Activated naive CD8-positive, alpha-beta T cell treated with anti-CD3 and anti-CD28 coated beads, Interleukin-2, amount 10 ng/mL, durations not matched to agents 7 days and 5 days (primary cell): ENCODE measurements at regions not wholly inside any gene's neighbourhood (a gene's known extent, or its start where the extent isn't known, plus 50 kb on each side); places are given as distances from the start of the nearest gene placed in this dataset.
"Not testable (repeated sequence)": the region's sequence is repeated elsewhere in the genome, so short reads cannot be mapped to it uniquely, and the experiment has no call there.

Experiments
- ATAC-seq: fragments of 150-1000 bp; cut with Tn5 transposase; one replicate; pipeline ENCODE4 v1.10.0; 2021; ENCODE audit warnings: low read depth, moderate library complexity
- POLR2A ChIA-PET: fragments of 350-600 bp; sonication (Branson Sonifier 250); formaldehyde crosslinking; loops from one replicate; lab custom pipeline; 2021; ENCODE audit warnings: antibody characterized with exemption; lab: Charles Lee
- DNase-seq: peaks from one replicate; pipeline ENCODE4 v3.0.0; 2021
- H3K27ac Mint-ChIP-seq: one replicate; pipeline ENCODE4 v1.8.0; 2022; ENCODE audit warnings: mild to moderate bottlenecking, mixed read lengths
- H3K27me3 Mint-ChIP-seq: one replicate; pipeline ENCODE4 v1.8.0; 2022; ENCODE audit warnings: mild to moderate bottlenecking, moderate library complexity, mixed read lengths
- H3K36me3 Mint-ChIP-seq: one replicate; pipeline ENCODE4 v1.8.0; 2021; ENCODE audit warnings: mild to moderate bottlenecking, mixed read lengths
- H3K4me1 Mint-ChIP-seq: one replicate; pipeline ENCODE4 v1.8.0; 2021; ENCODE audit warnings: mixed read lengths
- H3K4me3 Mint-ChIP-seq: one replicate; pipeline ENCODE4 v1.8.0; 2022; ENCODE audit warnings: mild to moderate bottlenecking, moderate library complexity, mixed read lengths
- H3K9me3 Mint-ChIP-seq: one replicate; pipeline ENCODE4 v1.8.0; 2021; ENCODE audit warnings: mixed read lengths

GRCh38 chr22:34812631-34813030 is 253.3 kb upstream of the ISX start:
- H3K9me3 Mint-ChIP-seq: peaks cover 3% of the 10 kb centered on the region
- no peak overlapping the region for H3K27ac Mint-ChIP-seq
- no peaks in the 10 kb centered on the region for H3K4me1 Mint-ChIP-seq
- H3K4me3 Mint-ChIP-seq: no peak overlapping the region
- H3K36me3 Mint-ChIP-seq: no peaks in the 10 kb centered on the region
- DNase-seq (no peak), ATAC-seq (no peak)
- POLR2A ChIA-PET: no interaction called here
- no peaks in the 10 kb centered on the region for H3K27me3 Mint-ChIP-seq

DNA sequence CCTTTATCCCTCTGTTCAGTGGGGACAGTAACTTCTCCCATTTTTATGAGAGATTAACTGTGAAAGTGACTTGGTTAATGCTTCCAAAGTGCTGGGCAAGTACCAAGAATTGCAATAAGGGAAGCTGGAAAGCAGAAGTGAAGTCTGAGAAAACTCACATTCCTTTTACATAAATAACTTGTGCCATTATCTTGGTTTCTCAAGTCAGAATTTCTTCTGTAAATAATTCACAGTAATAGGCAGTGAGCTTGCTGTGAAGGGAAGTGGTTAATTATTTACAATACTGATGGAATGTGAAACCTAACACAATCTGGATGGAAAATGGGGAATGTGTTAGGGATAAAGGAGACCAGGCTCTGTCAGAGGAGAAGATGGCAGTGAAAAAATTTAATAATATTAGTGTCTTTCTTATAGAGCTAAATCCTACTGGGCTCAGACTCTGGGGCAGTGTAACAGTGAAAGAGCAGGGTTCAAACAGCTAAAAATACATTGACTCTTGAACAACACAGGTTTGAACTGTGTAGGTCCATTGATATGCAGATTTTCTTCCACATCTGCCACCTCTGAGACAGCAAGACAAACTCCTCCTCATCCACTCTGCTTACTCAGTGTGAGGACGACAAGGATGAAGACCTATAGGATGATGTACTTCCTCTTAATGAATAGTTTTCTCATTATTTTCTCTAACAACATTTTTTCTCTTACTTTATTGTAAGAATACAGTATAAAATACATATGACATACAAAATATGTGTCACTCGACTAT is 251.5 kb upstream of the ISX start:
- no peaks in the 10 kb centered on the region for H3K4me1 Mint-ChIP-seq
- DNase-seq (no peak), ATAC-seq (no peak)
- peaks cover 4% of the 10 kb centered on the region for H3K9me3 Mint-ChIP-seq
- POLR2A ChIA-PET: no interaction called here
- no peak overlapping the region for H3K27ac Mint-ChIP-seq
- H3K36me3 Mint-ChIP-seq: no peaks in the 10 kb centered on the region
- H3K4me3 Mint-ChIP-seq: no peak overlapping the region
- H3K27me3 Mint-ChIP-seq: no peaks in the 10 kb centered on the region

DNA sequence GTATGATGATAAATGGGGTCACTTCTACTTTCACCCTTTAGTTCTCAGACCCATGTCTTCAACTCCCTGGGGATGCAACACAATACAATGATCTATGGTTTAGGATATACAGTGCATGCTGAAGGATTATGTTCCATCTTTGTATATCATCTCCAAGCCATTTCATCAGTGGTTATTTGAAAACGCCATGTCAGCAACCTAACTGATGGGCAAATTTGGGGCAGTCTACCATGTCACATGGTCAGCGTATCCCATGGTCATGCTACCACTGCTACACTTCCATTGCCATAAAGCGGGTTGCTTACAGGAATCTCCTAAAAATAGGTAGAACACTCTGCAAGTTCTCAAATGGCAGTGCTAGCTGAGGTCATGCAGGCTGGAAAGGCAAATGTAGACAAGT is 236.5 kb upstream of the ISX start:
- Mint-ChIP-seq H3K4me1 (no peaks in the 10 kb centered on the region), H3K27ac (no peak overlapping the region), H3K27me3 (no peaks in the 10 kb centered on the region), H3K9me3 (peaks cover 1% of the 10 kb centered on the region), H3K4me3 (no peak overlapping the region), H3K36me3 (no peaks in the 10 kb centered on the region)
- no peak for DNase-seq
- ATAC-seq: no peak
- POLR2A ChIA-PET: no interaction called here

DNA sequence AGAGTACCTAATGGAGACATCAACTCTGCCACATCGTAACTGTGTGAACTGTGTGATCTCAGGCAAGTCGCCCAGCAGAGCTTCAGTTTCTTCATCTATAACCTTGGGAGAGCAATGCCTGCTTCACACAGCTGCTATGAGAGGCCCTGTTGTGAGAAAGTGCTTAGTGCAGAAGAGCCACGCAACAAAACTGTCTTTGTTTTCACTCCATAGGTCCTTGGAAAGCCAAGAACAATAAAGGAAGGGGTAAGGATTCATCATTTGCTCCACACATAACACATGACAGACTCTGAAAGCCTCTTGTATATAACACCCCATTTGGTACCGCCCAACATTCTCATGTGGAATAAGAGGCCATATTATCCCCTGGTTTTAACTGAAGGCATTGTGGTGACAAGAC is 231.9 kb upstream of the ISX start:
- DNase-seq (no peak), ATAC-seq (no peak)
- Mint-ChIP-seq H3K27ac (no peak overlapping the region), H3K36me3 (no peaks in the 10 kb centered on the region), H3K27me3 (no peaks in the 10 kb centered on the region), H3K9me3 (peaks cover 1% of the 10 kb centered on the region), H3K4me1 (no peaks in the 10 kb centered on the region), H3K4me3 (no peak overlapping the region)
- POLR2A ChIA-PET: no interaction called here

DNA sequence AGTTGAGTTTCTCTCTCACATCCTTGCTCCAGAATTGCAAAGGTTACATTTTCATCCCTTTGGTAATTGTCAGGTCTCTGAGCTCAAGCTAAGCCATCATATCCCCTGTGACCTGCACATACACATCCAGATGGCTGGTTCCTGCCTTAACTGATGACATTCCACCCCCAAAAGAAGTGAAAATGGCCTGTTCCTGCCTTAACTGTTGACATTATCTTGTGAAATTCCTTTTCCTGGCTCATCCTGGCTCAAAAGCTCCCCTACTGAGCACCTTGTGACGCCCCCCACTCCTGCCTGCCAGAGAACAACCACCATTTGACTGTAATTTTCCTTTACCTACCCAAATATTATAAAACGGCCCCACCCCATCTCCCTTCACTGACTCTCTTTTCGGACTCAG is 231.4 kb upstream of the ISX start:
- DNase-seq, H3K27me3 Mint-ChIP-seq, H3K27ac Mint-ChIP-seq, H3K4me3 Mint-ChIP-seq, ATAC-seq, POLR2A ChIA-PET, H3K9me3 Mint-ChIP-seq, H3K4me1 Mint-ChIP-seq, H3K36me3 Mint-ChIP-seq: not testable (repeated sequence)

- POLR2A ChIA-PET: no interaction called here
- Mint-ChIP-seq H3K4me3 (no peak overlapping the region), H3K4me1 (no peaks in the 10 kb centered on the region), H3K36me3 (no peaks in the 10 kb centered on the region), H3K9me3 (peaks cover 4% of the 10 kb centered on the region), H3K27ac (no peak overlapping the region), H3K27me3 (no peaks in the 10 kb centered on the region)
- DNase-seq: no peak
- no peak for ATAC-seq
These were observed 224.6 kb upstream of the ISX start for GRCh38 chr22:34841331-34841771.

DNA sequence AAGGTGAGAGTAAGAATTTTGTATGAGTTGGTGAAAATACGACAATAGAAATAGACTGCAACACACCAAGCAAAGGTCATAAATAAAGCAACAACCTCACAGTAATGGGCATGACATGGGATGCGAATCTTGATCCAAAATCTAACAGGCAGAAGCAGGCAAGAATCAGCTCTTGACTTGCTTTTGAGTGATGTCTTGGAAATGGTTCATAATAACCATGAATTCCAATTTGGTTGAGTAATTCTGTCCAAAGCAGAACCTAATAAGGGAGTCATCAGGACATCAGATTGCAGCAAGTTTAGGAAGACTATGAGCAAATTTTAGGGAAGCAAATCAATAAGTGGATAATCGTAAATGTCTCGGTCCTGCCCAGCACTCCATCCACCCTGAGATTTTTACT is 224.0 kb upstream of the ISX start:
- DNase-seq: no peak
- peaks cover 4% of the 10 kb centered on the region for H3K9me3 Mint-ChIP-seq
- H3K4me3 Mint-ChIP-seq: no peak overlapping the region
- no peaks in the 10 kb centered on the region for H3K36me3 Mint-ChIP-seq
- ATAC-seq: no peak
- POLR2A ChIA-PET: no interaction called here
- no peak overlapping the region for H3K27ac Mint-ChIP-seq
- H3K27me3 Mint-ChIP-seq: no peaks in the 10 kb centered on the region
- H3K4me1 Mint-ChIP-seq: no peaks in the 10 kb centered on the region

- POLR2A ChIA-PET: no interaction called here
- DNase-seq (no peak), ATAC-seq (no peak)
- Mint-ChIP-seq H3K27ac (no peak overlapping the region), H3K27me3 (no peaks in the 10 kb centered on the region), H3K36me3 (no peaks in the 10 kb centered on the region), H3K9me3 (peaks cover 4% of the 10 kb centered on the region), H3K4me1 (peaks cover 1% of the 10 kb centered on the region), H3K4me3 (no peak overlapping the region)
These were observed 223.3 kb upstream of the ISX start for GRCh38 chr22:34842630-34843029.

DNA sequence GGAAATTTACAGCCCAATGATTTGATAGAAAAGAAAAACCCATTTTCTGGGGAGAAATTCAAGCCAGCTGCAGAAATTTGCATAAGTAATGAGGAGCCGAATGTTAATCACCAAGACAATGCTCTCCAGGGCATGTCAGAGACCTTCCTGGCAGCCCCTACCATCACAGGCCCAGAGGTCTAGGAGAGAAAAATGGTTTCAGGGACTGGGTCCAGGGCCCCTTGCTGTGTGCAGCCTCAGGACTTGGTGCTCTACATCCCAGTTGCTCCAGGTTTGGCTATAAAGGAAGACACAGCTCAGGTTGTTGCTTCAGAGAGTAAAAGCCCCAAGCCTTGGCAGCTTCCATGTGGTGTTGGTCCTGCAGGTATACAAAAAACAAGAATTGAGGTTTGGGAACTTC is 222.2 kb upstream of the ISX start:
- H3K27me3 Mint-ChIP-seq, POLR2A ChIA-PET, H3K9me3 Mint-ChIP-seq, ATAC-seq, H3K36me3 Mint-ChIP-seq, H3K27ac Mint-ChIP-seq, DNase-seq, H3K4me3 Mint-ChIP-seq, H3K4me1 Mint-ChIP-seq: not testable (repeated sequence)

GRCh38 chr22:34845391-34845790 is 220.6 kb upstream of the ISX start:
- Mint-ChIP-seq H3K9me3 (peaks cover 4% of the 10 kb centered on the region), H3K4me3 (no peak overlapping the region), H3K4me1 (peaks cover 2% of the 10 kb centered on the region), H3K27me3 (no peaks in the 10 kb centered on the region), H3K36me3 (no peaks in the 10 kb centered on the region), H3K27ac (no peak overlapping the region)
- ATAC-seq (no peak), DNase-seq (no peak)
- POLR2A ChIA-PET: no interaction called here

GRCh38 chr22:34847072-34847471 is 218.9 kb upstream of the ISX start:
- ATAC-seq (no peak), DNase-seq (no peak)
- Mint-ChIP-seq H3K36me3 (no peaks in the 10 kb centered on the region), H3K27ac (no peak overlapping the region), H3K27me3 (no peaks in the 10 kb centered on the region), H3K9me3 (peaks cover 4% of the 10 kb centered on the region), H3K4me1 (peaks cover 2% of the 10 kb centered on the region), H3K4me3 (no peak overlapping the region)
- POLR2A ChIA-PET: no interaction called here

- Mint-ChIP-seq H3K27me3 (no peaks in the 10 kb centered on the region), H3K9me3 (peaks cover 4% of the 10 kb centered on the region), H3K4me3 (no peak overlapping the region), H3K36me3 (no peaks in the 10 kb centered on the region), H3K4me1 (peaks cover 2% of the 10 kb centered on the region), H3K27ac (no peak overlapping the region)
- POLR2A ChIA-PET: no interaction called here
- ATAC-seq (no peak), DNase-seq (no peak)
These were observed 216.0 kb upstream of the ISX start for GRCh38 chr22:34849965-34850364.

GRCh38 chr22:34851918-34852662 is 213.9 kb upstream of the ISX start:
- Mint-ChIP-seq H3K9me3 (no peaks in the 10 kb centered on the region), H3K4me3 (no peak overlapping the region), H3K27me3 (no peaks in the 10 kb centered on the region), H3K27ac (no peak overlapping the region), H3K4me1 (peaks cover 2% of the 10 kb centered on the region), H3K36me3 (no peaks in the 10 kb centered on the region)
- ATAC-seq (no peak), DNase-seq (no peak)
- POLR2A ChIA-PET: no interaction called here

DNA sequence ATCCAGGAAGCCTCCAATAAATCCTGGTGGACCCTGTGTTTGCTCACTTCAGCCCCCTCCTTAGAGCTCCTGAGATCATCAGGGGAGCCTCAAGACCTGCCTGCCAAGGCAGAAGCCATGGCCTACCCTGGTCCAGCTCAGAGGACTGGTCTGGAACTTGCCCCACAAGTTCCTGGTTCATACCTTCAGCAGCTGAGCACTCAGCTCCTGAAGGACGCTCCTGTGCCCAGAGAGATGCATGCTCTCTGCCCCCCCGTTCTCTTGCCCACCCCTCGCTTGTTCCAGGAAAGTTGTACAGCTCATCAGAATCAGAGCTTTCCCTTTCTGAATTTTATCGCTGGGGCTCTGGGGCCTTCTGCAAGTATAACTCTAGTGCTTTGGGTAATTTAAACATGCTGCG is 210.5 kb upstream of the ISX start:
- H3K4me1 Mint-ChIP-seq: no peaks in the 10 kb centered on the region
- H3K27ac Mint-ChIP-seq: no peak overlapping the region
- H3K36me3 Mint-ChIP-seq: no peaks in the 10 kb centered on the region
- H3K4me3 Mint-ChIP-seq: no peak overlapping the region
- DNase-seq (no peak), ATAC-seq (no peak)
- POLR2A ChIA-PET: no interaction called here
- H3K9me3 Mint-ChIP-seq: no peaks in the 10 kb centered on the region
- H3K27me3 Mint-ChIP-seq: no peaks in the 10 kb centered on the region
